Hematopoietic multipotent progenitor cell treated with erythropoietin and hydrocortisone succinate and interleukin-3 and kit ligand, for 4 days (in vitro differentiated cells): ENCODE measurements at regions not wholly inside any gene's neighbourhood (a gene's known extent, or its start where the extent isn't known, plus 50 kb on each side); places are given as distances from the start of the nearest gene placed in this dataset.

ENCODE experiments used
- DNase-seq: peaks from one replicate; pipeline ENCODE4 v3.0.0-alpha.2; 2015

DNA sequence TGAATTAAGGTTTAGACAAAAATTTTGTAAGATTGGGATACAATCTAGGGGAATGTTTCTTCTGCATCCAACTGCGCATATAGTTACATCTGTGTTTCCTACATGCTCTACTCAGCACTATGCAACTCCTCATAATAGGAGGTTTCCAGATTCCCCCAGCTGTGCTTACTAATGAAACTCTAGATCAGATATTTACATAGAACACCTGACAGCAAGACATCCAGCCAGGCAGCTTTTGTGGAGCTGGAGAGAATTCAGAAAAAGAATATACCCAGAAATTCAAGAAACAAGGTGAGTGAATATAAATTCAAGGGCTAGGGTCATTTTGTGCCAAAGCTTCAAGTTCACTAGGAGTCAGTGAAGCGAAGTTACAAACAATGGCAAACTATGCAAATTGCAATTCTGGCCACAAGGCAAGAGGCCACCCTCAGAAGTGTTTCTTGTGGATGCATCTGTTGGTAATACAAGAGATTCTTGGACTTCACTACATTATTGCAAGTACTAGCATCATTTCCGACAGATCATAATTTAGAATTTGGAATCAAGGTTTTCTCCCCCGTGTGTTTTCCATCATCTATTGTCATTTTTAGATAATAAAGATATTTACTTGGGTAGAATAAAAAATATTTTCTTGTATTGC lies 341.2 kb upstream of the NAV3 start:
- no peak for DNase-seq

DNA sequence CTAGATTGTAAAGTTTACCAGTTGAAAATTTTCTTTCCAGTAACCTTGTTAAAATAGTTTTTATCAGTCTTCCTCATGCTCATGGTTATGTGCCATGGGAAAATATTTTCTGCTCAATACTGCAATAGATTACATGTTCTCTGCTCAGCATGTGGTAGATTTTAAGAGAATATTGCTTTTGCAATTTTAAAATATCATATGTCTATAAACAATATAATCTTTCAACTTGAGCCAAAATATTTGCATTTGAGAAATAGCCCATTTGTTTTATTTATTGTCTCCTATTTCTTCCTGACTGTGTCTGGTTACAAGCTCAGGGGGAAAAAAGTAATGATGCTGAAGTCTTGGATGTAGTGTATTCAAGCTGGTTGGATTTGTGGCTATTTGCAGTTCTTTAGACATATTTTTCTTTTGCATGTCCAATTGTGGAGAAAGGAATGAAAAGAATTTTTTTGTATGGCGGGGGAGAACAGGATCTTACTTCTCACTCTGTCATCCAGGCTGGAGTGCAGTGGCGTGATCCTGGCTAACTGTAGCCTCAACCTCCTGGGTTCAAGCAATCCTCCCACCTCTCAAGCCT lies 342.6 kb upstream of the NAV3 start:
- no peak for DNase-seq

DNA sequence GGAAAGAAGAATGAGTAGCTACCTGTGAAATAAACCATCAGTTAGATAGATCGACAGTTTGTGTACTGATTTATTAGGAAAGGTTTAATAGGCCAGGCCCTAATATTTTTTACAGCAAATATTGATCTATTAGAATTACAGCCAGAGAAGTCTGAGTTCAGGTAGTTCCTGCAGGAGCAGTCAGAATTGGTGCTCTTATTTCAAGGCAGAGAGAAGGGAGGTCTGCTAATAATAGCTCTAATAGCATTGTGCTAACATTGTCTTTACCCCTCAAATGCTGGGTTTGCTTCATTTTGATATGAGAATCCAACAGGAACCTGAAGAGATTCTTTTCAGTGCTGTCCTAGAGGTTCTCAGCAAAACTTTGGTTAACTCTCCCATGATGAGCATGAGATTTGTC lies 343.8 kb upstream of the NAV3 start:
- DNase-seq: no peak

DNA sequence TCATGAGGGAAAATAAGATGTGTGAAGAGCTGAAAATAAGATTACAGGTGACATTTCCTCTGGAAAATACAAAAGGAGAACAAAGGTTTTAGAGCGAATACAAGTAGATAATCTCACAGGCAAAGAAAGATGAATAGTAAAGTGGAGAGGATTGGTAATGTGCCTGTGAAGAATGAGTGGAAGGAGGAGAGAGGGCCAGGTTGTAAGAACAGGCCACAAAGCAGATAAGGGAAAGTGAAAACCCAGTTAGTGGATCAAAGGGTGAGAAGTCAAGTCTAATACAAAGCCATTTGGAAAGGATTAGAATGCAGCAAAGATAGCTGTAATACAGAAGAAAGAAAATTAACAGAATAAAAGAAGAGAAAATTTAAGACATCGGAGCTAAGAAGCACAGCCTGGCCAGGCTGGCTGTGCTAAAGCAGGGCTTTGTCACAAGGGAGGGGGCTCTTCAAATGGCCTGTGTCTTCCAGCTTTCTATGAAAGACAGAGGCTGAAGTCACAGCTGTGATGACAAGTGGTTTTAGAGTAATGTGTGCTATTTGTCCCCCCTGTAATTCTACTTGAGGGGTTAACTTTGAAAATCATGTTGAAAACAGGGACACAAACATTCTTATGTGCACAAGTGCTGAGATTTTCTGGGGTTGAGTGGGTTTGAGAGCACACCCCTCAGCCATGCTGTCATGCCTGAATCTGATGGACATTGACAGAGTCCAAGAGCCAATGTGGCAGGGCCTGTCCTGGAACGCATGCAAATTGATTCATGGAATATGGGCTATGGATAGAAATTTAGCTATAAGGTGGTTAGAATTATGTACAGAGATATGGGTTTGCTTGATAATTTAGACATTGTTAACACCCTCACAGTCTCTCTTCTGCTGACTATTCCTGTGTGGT lies 344.5 kb upstream of the NAV3 start:
- DNase-seq: no peak

DNA sequence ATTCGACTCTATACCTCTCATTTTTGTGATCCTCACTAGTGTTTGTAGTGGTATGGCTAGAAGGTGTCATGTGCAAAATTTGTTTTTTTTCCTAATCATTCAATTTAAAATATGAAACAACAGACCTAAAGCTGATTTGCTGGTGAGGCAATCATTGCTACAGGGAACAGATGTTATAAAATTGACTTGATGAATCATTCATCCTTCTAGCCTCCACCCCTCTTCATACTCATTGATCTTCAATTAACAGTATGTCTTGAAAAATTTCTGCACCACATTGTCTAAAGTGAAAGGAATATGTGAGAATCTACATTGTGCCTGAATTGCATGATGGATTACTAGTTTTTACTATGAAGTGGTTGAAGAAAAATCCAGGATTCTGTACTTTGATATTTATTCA lies 349.0 kb upstream of the NAV3 start:
- no peak for DNase-seq

DNA sequence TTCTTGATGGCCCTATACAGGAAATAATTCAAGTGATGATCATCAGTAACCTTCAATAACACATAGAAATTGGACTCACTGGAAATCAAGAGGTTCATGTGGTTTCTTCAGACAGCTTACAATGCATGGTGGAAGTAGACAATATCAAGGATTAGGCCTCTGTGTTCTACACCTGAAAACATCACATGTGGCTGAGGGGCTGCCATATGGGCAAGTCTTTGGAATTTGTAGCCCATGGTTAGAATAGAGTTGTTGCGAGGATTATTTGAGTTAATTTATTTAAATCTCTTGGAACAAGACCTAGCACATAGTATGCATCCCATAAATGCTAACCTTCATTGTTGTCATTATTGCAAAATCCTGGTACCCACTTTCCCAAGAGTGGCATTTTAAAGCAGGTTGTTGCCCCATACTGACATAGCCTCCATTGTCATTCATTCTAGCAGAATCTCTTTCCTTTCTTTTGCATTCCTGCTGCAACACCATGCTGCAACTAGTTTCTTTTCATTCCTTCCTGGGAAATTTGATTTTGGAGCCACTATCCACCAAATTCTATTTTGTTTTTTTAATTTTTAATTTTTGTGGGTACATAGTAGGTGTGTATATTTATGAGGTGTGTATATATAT lies 352.7 kb upstream of the NAV3 start:
- DNase-seq: no peak

DNA sequence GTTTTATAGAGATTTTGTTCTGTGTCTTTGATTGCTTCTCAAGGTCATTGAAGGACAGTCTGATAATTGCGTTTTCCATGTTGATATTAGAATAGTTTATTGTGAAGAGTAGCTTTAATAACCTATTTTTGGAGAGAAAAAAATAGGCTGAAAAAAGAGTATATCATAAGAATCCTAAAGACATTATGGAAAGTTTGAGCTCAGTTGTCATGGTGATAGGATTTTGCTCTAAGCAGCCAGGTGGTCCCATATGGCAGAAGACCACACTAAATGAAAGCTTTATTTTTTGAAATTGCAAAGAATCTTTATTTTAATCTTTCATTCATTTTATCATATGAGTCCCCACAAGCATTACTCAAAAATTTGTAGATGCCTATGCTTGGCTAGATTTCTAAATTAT lies 358.9 kb upstream of the NAV3 start:
- no peak for DNase-seq

DNA sequence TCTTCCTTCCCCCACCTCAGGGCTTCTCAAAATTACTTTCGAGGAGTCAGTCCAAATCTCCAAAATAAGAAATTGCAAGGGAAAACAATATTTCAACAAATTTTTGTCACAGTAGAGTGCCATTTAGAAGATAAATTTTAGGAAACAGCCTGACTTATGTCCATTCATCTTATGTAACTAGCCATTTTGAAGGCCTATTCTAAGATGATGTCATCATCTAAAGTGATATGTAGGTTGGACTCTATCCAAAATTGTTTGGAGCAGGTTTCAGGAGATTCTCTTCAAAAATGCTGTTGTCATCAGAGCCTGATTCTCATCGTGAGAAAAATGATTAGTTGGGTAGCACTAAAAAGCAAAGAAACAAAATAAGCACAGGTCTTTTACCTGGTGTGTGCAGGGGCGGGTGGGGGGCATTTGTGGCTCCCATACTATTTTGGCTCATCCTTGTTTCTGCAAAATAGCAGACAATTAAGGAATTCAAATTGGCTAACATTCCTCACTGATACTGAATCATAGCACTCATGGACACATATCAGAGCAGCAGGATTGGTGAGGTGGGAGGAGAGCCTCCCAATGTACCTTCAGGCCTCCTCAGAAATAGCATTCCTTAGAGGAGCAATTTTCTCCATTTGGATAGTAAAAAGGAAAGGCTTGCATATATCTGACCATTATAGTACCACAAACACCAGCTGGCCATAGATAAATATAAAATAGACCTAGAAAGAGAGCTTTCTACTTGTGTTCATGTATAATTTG lies 360.9 kb upstream of the NAV3 start:
- no peak for DNase-seq

DNA sequence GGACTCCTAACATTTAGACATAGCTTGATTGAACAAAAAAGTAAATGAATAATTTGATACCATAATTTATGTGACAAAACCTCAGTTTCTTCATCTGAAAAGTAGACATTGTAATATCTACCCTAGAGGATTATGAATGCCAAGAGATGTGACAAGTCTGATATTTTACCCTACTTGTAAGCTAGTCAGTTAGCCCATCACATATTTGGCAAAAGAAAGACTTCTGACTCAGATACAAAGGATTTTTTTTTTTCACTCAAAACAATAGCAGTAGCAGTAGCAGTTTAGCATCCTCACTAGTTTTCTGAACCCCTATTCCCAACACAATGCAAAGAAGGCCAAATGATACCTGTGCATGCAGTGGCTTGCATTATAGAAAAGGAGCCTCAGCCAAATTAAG lies 377.3 kb upstream of the E2F7 start:
- no peak for DNase-seq

DNA sequence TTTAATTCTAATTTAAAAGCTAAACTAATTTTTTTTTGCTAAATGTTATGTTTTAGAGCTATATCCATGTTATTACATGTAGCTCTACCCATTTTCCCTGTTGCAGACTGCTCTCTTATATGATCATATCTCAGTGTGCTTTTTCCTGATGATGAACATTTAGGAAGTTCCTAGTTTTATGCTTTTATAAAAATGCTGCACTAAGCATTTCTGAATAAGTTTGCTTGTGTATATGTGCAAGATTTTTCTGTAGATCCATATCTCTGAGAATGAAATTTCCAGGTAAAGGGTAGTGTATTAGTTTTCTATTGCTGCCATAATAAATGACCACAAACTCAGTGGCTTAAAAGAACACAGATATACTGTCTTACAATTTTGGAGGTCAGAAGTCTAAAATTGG lies 374.4 kb upstream of the E2F7 start:
- no peak for DNase-seq

DNA sequence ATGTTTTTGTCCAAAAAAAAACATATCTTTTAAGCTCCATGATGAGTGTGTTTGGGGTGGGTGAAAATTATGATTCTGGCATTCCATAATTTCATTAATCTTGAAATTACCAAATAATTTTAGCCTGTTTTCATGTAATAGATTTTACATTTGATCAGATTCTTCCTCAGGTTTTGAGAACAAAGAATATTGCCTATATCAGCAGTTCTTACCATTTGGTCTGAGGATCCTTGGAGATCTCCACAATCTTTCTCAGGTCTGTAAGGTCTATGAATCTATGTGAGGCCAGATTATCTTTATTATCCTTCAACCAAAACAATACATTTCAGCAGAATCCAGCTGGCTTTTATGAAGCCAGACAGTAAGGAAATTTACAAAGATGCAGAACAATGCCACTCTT lies 373.3 kb upstream of the E2F7 start:
- DNase-seq: no peak

DNA sequence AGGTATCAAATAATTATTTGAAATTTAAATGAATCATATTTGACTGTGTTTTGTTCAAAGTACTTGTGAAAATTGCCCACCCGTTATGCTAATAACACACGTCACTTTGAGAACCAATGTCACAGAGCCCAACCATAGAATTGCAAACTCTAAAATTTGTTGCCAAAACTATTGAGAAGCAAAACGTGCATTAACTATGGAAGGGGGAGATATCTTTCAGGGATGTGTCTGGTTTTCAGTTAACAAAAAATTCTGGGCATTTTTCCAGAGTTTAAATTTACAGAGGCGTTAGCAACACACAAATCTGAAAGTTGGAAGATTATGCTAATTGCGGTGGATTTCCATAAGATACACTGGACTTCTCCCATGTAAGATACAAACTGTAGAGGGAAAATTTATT lies 371.8 kb upstream of the E2F7 start:
- DNase-seq: no peak

DNA sequence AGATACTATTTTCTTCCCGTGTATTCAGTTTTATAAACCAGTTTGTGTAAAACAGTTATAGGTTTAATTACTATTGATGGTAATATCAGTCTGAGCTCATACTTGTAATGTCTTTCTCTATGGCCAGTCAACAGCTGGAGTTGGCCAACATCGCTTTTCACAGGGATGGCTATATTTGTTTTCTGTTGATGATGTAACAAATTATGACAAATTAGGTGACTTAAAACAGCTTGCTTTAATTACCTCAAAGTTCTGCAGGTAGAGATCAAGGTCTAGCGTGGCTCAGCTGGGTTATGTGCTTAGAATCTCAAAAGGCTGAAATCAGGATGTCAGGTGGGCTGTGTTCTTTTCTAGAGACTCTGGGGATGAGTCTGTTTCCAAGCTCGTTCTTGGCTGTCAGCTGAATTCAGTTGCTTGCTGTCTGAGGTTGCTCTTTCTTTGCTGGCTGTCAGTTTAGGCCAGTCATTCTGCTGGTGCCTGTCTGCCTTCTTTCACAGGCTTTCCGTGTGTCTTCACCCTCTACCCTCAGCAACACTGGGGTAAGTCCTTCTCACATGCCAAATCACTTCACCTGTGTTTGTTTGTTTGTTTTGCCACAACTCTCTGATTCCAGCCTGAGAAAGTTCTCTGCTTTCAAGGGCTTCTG lies 370.2 kb upstream of the E2F7 start:
- no peak for DNase-seq

DNA sequence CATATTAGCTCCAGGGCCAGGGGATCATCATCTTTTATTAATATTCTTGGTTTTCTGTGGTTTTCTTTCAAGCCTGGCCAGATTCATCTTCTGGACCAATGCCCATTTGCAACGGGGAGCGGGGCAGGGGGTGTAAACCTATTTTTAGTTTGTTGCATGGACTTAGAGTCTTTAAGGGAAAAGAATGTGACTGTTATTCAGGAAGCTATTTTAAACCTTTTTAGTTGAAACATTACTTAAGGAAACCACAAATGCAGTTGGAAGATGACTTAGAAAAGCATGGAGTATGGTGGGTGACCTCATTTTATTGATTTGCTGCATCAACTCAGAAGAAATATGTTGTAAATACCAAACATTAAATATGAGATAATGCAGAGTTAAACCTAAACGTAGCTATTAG lies 368.4 kb upstream of the E2F7 start:
- no peak for DNase-seq

DNA sequence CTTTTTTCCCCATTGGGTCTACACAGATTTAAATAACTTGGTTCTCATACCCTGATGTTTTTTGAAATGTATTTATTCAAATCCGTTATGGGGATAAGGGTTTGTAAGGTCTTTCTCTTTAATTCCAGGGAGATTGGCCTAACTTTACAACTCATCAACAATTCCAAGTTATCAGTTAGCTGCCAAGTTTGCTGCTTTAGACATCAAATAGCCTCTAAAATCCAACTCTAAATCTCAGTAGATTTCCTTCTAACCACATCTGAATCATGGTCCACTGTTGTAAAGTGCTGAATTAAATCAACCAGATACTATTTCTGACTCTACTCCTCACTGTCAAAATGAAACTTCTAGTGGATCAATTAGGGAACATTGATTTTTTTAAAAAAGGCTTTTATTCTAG lies 364.1 kb upstream of the E2F7 start:
- DNase-seq: no peak

DNA sequence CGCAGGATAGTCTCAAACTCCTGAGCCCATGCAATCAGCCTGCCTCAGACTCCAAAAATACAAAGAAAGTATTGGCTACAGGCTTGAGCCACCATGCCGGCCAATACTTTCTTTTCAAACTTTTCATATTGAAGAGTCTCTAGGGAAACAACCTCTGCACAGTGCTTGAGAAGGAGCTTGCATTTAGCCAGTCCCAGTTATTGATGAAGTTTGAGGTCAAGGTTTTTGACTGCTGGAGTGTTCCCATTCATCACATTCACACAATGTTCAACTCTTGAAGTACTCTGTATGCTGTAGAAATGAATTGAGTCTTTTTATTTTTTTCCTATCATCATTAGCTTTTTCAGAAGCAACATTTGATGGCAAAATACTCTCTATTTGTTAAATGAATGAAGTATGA lies 355.8 kb upstream of the E2F7 start:
- DNase-seq: no peak

DNA sequence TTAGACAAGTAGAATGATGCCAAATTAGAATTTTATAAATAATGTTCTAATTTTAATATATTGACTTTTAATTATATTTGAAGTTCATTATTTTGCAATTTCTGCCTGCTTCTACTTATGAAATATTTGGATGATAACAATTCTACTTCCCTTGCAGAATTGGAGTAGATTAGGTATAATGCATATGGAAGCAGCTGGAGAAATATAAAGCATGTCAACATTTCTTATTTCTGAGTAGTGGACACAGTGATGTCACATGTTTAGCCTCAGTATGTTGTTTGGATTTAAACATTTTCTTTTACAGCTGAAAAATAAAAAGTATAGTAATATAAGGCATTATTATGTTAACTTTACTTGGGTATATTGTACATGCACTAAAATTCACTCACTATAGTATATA lies 344.2 kb upstream of the E2F7 start:
- DNase-seq: no peak

DNA sequence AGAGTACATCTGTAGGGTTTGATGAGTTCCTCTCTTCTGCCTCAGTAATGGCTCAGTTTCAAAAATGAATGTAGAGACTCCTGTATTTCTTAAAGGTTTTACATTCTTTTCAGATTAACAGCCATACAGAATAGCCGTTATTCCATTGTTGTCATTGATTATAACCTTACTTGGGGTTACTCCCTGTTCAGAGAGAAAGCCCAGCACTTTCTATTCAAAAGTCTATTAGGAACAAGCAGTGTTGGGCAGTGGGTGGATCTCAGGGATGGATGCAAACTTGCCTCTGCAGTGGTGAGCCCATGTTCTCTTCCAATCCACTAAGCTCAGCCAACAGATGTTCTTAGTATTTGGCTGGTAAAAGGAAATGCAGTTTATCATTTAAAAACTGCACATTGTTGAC lies 342.6 kb upstream of the E2F7 start:
- no peak for DNase-seq

DNA sequence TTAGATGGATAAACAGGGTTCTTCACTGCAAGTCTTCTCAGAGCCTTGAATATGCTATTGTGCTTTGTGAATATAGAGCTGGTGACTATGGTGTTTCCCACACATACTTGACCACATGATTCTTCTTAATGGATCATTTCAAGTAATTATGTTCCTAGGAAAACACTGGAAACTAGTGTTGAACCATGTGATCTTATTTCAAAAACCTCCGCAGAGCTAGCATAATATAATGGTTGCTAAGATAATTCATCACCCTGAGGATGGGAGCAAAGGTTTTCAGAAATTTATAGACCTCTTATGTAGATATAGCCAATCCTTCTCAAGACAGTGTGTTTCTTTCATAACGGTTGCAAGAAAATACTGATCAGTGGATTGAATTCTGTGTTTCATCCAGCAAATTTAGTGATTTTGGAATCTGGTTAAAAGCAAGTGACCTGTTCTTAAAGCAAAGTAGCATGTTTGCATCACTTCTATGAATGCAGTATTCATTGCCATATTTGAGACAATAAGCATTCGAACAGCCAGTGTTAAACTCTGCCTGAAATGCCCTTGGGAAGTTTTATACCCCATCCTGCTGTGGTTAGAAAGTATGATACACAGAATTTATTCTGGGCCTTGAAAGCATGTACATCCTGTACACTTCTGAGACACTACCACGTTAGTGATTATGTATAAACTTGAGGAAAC lies 341.0 kb upstream of the E2F7 start:
- no peak for DNase-seq

DNA sequence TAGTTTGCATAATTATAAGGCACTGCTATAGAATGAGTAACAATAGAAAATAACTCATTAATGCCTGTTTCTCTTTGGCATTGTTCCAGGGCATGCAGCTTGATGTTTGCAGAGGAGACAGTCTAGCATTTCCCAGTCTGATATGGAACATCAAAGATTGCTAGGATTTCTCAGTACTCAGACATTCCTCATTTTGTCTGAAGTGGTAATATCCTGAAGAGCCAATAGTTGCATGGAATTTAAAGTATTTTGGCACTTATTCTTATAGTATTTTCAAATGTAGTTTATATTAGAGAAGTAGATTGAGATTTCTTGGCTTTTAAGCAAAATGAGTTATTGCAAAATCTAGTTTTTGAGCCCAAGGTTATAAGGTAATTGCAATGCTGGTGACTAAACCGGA lies 337.3 kb upstream of the E2F7 start:
- DNase-seq: no peak

DNA sequence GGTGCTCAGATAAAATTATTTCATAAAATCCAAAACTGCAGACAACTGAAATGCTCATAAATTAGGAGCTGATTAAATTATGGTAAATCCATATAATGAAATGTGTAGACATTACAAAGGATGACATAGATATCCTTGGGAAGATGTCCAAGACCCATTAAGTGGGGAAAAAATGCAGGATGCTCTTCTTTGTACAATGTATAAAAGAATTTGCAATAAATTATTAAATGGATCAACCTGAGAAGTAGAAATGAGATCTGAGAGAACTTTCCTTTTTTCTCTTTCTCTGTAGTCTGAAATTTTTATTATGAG lies 336.4 kb upstream of the E2F7 start:
- DNase-seq: no peak

DNA sequence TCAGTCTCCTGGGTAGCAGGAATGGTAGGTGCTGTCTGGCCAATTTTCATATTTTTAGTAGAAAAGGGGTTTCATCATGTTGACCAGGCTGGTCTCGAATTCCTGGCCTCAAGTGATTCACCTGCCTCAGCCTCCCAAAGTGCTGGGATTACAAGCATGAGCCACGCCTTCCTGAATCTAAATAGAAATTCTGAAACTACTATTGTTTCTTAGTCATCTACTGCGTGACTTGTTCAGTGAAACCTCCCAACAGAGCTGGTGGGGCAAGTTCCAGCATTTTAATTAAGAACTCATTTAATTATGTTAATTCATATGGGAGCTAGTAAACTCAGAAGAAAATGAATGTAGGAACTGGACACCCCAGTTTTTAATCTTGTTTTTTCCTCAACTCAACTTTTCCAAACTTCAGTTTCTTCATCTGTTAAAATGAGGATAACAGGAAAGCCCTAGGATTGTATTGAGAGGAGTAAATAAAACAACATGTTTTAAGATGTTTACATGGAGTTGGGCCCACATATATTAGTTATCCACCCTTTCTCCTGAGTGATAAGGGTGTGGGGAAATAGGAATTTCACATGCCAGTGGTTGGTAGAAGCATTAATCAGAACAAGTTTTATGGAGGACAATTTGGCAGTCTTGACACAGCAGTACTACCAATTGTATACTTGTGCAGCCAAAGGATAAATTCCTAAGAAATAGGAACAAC lies 335.8 kb upstream of the E2F7 start:
- no peak for DNase-seq
